IMR-90 (cell line): ENCODE measurements at regions not wholly inside any gene's neighbourhood (a gene's known extent, or its start where the extent isn't known, plus 50 kb on each side); places are given as distances from the start of the nearest gene placed in this dataset.

Source experiments
- ATAC-seq: fragments of 200-7000 bp; cut with Tn5 transposase; 2 replicates; pipeline ENCODE4 v1.9.1; 2020; ENCODE audit warnings: low read depth, mild to moderate bottlenecking, moderate library complexity
- BruUV-seq: library from RNA; stranded (reverse); fragments of 400-500 nt; replicated peaks from 2 replicates; lab custom pipeline; 2021; lab: Mats Ljungman, UMichigan
- CTCF ChIA-PET: fragments of 300-600 bp; formaldehyde crosslinking; extraction: SDS; loops from one replicate; lab custom pipeline; 2021; ENCODE audit warnings: antibody characterized with exemption; lab: Yijun Ruan, JAX
- POLR2A ChIA-PET: fragments of 300-600 bp; sonication (Branson Sonifier 250); formaldehyde crosslinking; loops from one replicate; lab custom pipeline; 2022; ENCODE audit warnings: antibody characterized with exemption; ENCODE audit not compliant: unreplicated experiment; lab: Charles Lee
- DNase-seq: peaks from one replicate; pipeline ENCODE4 v3.0.0; 2013
- H2AFZ ChIP-seq: replicated peaks from 2 replicates; pipeline ENCODE3; 2013; ENCODE audit warnings: low read length, mild to moderate bottlenecking; ENCODE audit not compliant: poor library complexity
- H2AK5ac ChIP-seq: 2 replicates; pipeline ENCODE4 v1.6.1; 2013; ENCODE audit warnings: low read depth, low read length, inconsistent platforms
- H2AK9ac ChIP-seq: replicated peaks from 2 replicates; pipeline ENCODE3; 2013; ENCODE audit warnings: mild to moderate bottlenecking, low read depth, low read length, moderate library complexity; ENCODE audit not compliant: poor library complexity
- H2BK120ac ChIP-seq: 2 replicates; pipeline ENCODE4 v1.6.1; 2013; ENCODE audit warnings: low read depth, low read length, inconsistent platforms
- H2BK15ac ChIP-seq: 3 replicates; pipeline ENCODE4 v1.6.1; 2013; ENCODE audit warnings: low read depth, low read length, inconsistent platforms
- H2BK20ac ChIP-seq: 2 replicates; pipeline ENCODE4 v1.6.1; 2013; ENCODE audit warnings: low read depth, mild to moderate bottlenecking, inconsistent platforms, low read length, moderate library complexity
- H2BK5ac ChIP-seq: 2 replicates; pipeline ENCODE4 v1.6.1; 2013; ENCODE audit warnings: mild to moderate bottlenecking, low read depth, low read length, inconsistent platforms; ENCODE audit not compliant: poor library complexity, severe bottlenecking
- H3K14ac ChIP-seq: replicated peaks from 2 replicates; pipeline ENCODE4 v1.6.1; 2013; ENCODE audit warnings: low read depth, low read length, inconsistent platforms
- H3K18ac ChIP-seq: 2 replicates; pipeline ENCODE4 v1.6.1; 2013; ENCODE audit warnings: low read depth, low read length, control low read depth
- H3K23ac ChIP-seq: 2 replicates; pipeline ENCODE4 v1.6.1; 2013; ENCODE audit warnings: low read depth, low read length, inconsistent platforms
- H3K27ac ChIP-seq: 2 replicates; pipeline ENCODE4 v1.5.1; 2013; ENCODE audit warnings: mild to moderate bottlenecking, control low read depth, low read length; ENCODE audit not compliant: insufficient read depth
- H3K27me3 ChIP-seq: 2 replicates; pipeline ENCODE4 v1.6.1; 2013; ENCODE audit warnings: low read length; ENCODE audit not compliant: control insufficient read depth, insufficient read depth
- H3K36me3 ChIP-seq: 2 replicates; pipeline ENCODE4 v1.6.1; 2013; ENCODE audit warnings: low read length, mixed read lengths; ENCODE audit not compliant: control insufficient read depth, insufficient read depth
- H3K4ac ChIP-seq: 2 replicates; pipeline ENCODE4 v1.6.1; 2013; ENCODE audit warnings: low read depth, low read length, inconsistent platforms
- H3K4me1 ChIP-seq: 2 replicates; pipeline ENCODE4 v1.6.1; 2013; ENCODE audit warnings: low read length, mixed read lengths; ENCODE audit not compliant: control insufficient read depth, insufficient read depth
- H3K4me2 ChIP-seq: 2 replicates; pipeline ENCODE4 v1.6.1; 2013; ENCODE audit warnings: low read depth, mild to moderate bottlenecking, control low read depth, low read length, moderate library complexity
- H3K4me3 ChIP-seq: 2 replicates; pipeline ENCODE4 v1.5.1; 2013; ENCODE audit warnings: low read depth, mild to moderate bottlenecking, control low read depth, low read length, moderate library complexity; ENCODE audit not compliant: insufficient read depth
- H3K56ac ChIP-seq: 2 replicates; pipeline ENCODE4 v1.6.1; 2013; ENCODE audit warnings: low read length, inconsistent platforms; ENCODE audit not compliant: insufficient read depth; ENCODE audit errors: extremely low read depth
- H3K79me1 ChIP-seq, 2 experiments: 2 replicates each; pipeline ENCODE4 v1.6.1; 2013; ENCODE audit warnings: low read length in 2 of 2, inconsistent platforms in 1 of 2, low read depth in 1 of 2
- H3K9ac ChIP-seq: 2 replicates; pipeline ENCODE4 v1.6.1; 2013; ENCODE audit warnings: low read depth, low read length, control low read depth
- H3K9me1 ChIP-seq: 2 replicates; pipeline ENCODE4 v1.6.1; 2013; ENCODE audit warnings: low read length, inconsistent platforms; ENCODE audit not compliant: insufficient read depth
- H3K9me3 ChIP-seq: 2 replicates; pipeline ENCODE4 v1.6.1; 2013; ENCODE audit warnings: low read length; ENCODE audit not compliant: control insufficient read depth, insufficient read depth
- H4K20me1 ChIP-seq: 2 replicates; pipeline ENCODE4 v1.6.1; 2013; ENCODE audit warnings: low read length, inconsistent platforms; ENCODE audit not compliant: insufficient read depth
- H4K5ac ChIP-seq: 2 replicates; pipeline ENCODE4 v1.6.1; 2013; ENCODE audit warnings: mild to moderate bottlenecking, low read depth, low read length, control low read depth
- H4K8ac ChIP-seq, 2 experiments: 2 replicates each; pipeline ENCODE4 v1.6.1; 2013; ENCODE audit warnings: low read depth in 2 of 2, low read length in 2 of 2, control low read depth in 1 of 2, inconsistent platforms in 1 of 2
- H4K91ac ChIP-seq: 2 replicates; pipeline ENCODE4 v1.6.1; 2013; ENCODE audit warnings: low read depth, low read length, inconsistent platforms; ENCODE audit not compliant: insufficient read depth
- BHLHE40 ChIP-seq: fragments of 150-350 bp; IDR thresholded peaks from 2 replicates; pipeline ENCODE4 v1.6.1; 2016; ENCODE audit warnings: mild to moderate bottlenecking, low read depth, low read length
- CEBPB ChIP-seq: IDR thresholded peaks from 2 replicates; pipeline ENCODE4 v1.6.1; 2012; ENCODE audit warnings: low read depth, low read length, improper control_type of control experiment
- ELK1 ChIP-seq: fragments of 150-350 bp; IDR thresholded peaks from 2 replicates; pipeline ENCODE4 v1.6.1; 2016; ENCODE audit warnings: low read depth, mild to moderate bottlenecking, low read length, moderate library complexity, borderline replicate concordance
- MAFK ChIP-seq: IDR thresholded peaks from 2 replicates; pipeline ENCODE4 v1.6.1; 2012; ENCODE audit warnings: low read depth, low read length, improper control_type of control experiment
- MXI1 ChIP-seq: IDR thresholded peaks from 2 replicates; pipeline ENCODE4 v1.6.1; 2012; ENCODE audit warnings: low read depth, mild to moderate bottlenecking, low read length, moderate library complexity, borderline replicate concordance
- NFE2L2 ChIP-seq: fragments of 150-350 bp; IDR thresholded peaks from 2 replicates; pipeline ENCODE4 v1.6.1; 2016; ENCODE audit warnings: low read depth, mild to moderate bottlenecking, low read length
- RCOR1 ChIP-seq: IDR thresholded peaks from 2 replicates; pipeline ENCODE4 v1.6.1; 2012; ENCODE audit warnings: mild to moderate bottlenecking, low read length, improper control_type of control experiment; ENCODE audit not compliant: insufficient replicate concordance
- RFX5 ChIP-seq: IDR thresholded peaks from 2 replicates; pipeline ENCODE4 v1.8.0; 2012; ENCODE audit warnings: low read depth, mild to moderate bottlenecking, low read length, moderate library complexity
- SMC3 ChIP-seq: fragments of 150-350 bp; IDR thresholded peaks from 2 replicates; pipeline ENCODE4 v1.6.1; 2016; ENCODE audit warnings: low read depth, mild to moderate bottlenecking, antibody characterized with exemption, low read length, moderate library complexity
- USF2 ChIP-seq: fragments of 150-350 bp; IDR thresholded peaks from 2 replicates; pipeline ENCODE4 v1.6.1; 2017; ENCODE audit warnings: mild to moderate bottlenecking, antibody characterized with exemption, low read length, low read depth
- WGBS, 2 experiments: methylation state at CpG; one replicate each; pipeline versions ENCODE4 v1.1.5 to v1.1.7; 2013; ENCODE audit warnings: missing lambda C conversion rate in 2 of 2; ENCODE audit not compliant: insufficient read length in 1 of 2; ENCODE audit errors: extremely low coverage in 2 of 2; 5-methylcytosine and 5-hydroxymethylcytosine counted together
- dilution Hi-C: fragments of 300-500 bp; cut with HindIII; formaldehyde crosslinking; loops from one replicate; pipeline ENCODE4 v1.14.3; 2018; ENCODE audit warnings: low sequenced_read_pairs; ENCODE audit not compliant: unreplicated experiment
- in situ Hi-C: fragments of 300-500 bp; cut with MboI; formaldehyde crosslinking; loops from 3 replicates; pipeline ENCODE4 v1.14.3; 2019; ENCODE audit warnings: low sequenced_read_pairs, inconsistent platforms, mixed read lengths
- intact Hi-C: fragments of 100-400 bp; cut with micrococcal nuclease; formaldehyde crosslinking; loops from 2 replicates; pipeline ENCODE4 v1.10.0; 2022

GRCh38 chr14:51457843-51458562 is 193.7 kb upstream of the FRMD6 start:
- H3K4me1 ChIP-seq: peaks cover 11% of the 10 kb centered on the region
- no peak overlapping the region for H3K9ac ChIP-seq
- no peak overlapping the region for H3K27ac ChIP-seq
- CTCF ChIA-PET: no interaction called here
- peaks cover 18% of the 10 kb centered on the region for H3K9me1 ChIP-seq
- peak overlapping the region; percentile 56; the same call in 1 of the 2 replicates for H3K4ac ChIP-seq
- no peak overlapping the region for H2AFZ ChIP-seq
- WGBS, 2 experiments: 100% methylated on average over 1 of the region's 1 CpG; no CpG with 5 or more reads in 1 of the 2 experiments
- H2BK120ac ChIP-seq: peak overlapping the region; percentile 96
- H3K18ac ChIP-seq: peak overlapping the region; percentile 42; the same call in 1 of the 2 replicates
- H3K27me3 ChIP-seq: no peaks in the 10 kb centered on the region
- H4K91ac ChIP-seq: peak overlapping the region; percentile 48; the same call in 1 of the 2 replicates
- H3K79me1 ChIP-seq: 0 out of 4 replicates have a peak, but pooled peaks cover 0 to 6% of the 10 kb centered on the region in 2 experiments
- H4K20me1 ChIP-seq: no peaks in the 10 kb centered on the region
- peak overlapping the region; percentile 49; the same call in 1 of the 2 replicates for H3K56ac ChIP-seq
- no peaks in the 10 kb centered on the region for H3K36me3 ChIP-seq
- peak overlapping the region; percentile 84; the same call in 1 of the 2 replicates for H4K5ac ChIP-seq
- dilution Hi-C loops (no loop called here), in situ Hi-C loops (no loop called here), intact Hi-C loops (no loop called here)
- ATAC-seq: peak; percentile 36
- H2BK20ac ChIP-seq: peak overlapping the region; percentile 84
- peak overlapping the region; percentile 13; the same call in 1 of the 2 replicates for H3K23ac ChIP-seq
- POLR2A ChIA-PET: no interaction called here
- H4K8ac ChIP-seq: peak overlapping the region; percentile 36 to 40; a peak in 3 of 4 replicates
- no peak overlapping the region for H2AK9ac ChIP-seq
- H3K4me2 ChIP-seq: peak overlapping the region; percentile 45; the same call in 1 of the 2 replicates
- H2BK15ac ChIP-seq: peak overlapping the region; percentile 77; the same call in 2 of the 3 replicates
- H3K9me3 ChIP-seq: no peaks in the 10 kb centered on the region
- H3K4me3 ChIP-seq: no peak overlapping the region
- DNase-seq: no peak
- peak overlapping the region; percentile 42 for H3K14ac ChIP-seq
- peak overlapping the region; percentile 74 for H2AK5ac ChIP-seq
- BruUV-seq: no TSS peak
- TF ChIP-seq BHLHE40 (no peak), NFE2L2 (no peak), MXI1 (no peak), ELK1 (no peak), RFX5 (no peak), CEBPB (no peak), RCOR1 (no peak), SMC3 (no peak), MAFK (no peak), USF2 (no peak)
- H2BK5ac ChIP-seq: peak overlapping the region; percentile 93
